HG02642 (cell line): ENCODE measurements at regions not wholly inside any gene's neighbourhood (a gene's known extent, or its start where the extent isn't known, plus 50 kb on each side); places are given as distances from the start of the nearest gene placed in this dataset.

ENCODE experiments used
- ATAC-seq: cut with Tn5 transposase; IDR thresholded peaks from one replicate; pipeline ENCODE4 v1.9.1; 2021; ENCODE audit warnings: mild to moderate bottlenecking; ENCODE audit not compliant: unreplicated experiment, poor library complexity

- no peak for ATAC-seq
Measured at GRCh38 chr7:106795084-106795876, 69.8 kb upstream of the PIK3CG start.

DNA sequence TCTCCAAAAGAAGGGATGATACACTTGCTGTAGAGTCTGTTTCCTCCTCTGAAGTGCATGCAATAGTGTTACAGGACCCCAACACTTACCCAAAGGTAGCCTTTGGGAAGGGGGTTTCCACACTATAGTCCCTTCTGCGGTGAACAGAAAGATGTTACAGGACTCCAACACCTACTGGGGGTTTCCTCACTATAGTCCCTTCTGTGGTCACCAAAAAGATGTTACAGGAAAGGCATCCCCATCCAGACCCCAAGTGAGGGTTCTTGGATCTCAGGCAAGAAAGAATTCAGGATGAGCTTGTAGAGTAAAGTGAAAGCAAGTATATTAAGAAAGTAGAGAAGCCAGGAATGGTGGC is 69.2 kb upstream of the PIK3CG start:
- ATAC-seq: peak; percentile 51

DNA sequence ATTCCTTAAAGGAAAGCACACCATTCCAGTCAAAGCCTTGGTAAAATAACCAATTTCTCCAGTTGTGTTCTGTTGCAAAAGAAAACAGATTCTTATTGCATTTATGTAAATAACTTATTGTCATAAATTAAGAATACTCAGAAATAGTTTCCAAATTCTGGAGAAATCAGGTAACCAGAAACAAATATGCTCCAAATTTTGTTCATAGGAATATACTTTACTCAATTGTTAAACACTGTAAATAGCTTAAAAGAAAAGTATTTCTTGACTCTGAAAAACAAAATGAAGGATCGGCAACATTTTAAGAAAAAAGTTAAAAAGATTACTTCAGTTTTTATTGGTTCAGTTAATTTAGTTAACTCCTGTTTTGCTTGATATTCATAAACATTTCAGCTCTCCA is 67.1 kb upstream of the PIK3CG start:
- no peak for ATAC-seq

GRCh38 chr7:106802589-106802988 is 62.5 kb upstream of the PIK3CG start:
- ATAC-seq: no peak

DNA sequence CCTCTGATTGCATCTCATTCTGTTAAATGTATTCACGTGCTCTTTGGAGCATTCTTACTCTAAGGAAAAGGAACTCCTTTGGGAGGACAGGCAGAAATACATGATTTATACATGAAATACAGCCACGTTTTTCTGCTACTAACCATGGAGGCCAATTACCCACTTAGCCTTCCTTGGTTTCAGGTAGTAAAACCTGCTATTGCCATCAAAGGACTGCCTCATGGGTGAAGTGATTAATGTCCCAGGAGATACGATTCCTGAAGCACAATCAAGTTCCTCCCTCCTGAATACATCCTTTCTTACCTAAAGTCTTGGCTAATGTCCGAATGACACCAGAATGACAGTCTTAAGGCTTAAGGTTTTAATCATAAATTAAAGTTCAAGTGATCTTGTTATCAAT is 58.5 kb upstream of the PIK3CG start:
- no peak for ATAC-seq

- no peak for ATAC-seq
Measured at GRCh38 chr7:106807474-106807873, 57.6 kb upstream of the PIK3CG start.

- no peak for ATAC-seq
Measured at GRCh38 chr7:106808967-106809635, 56.0 kb upstream of the PIK3CG start.

- no peak for ATAC-seq
Measured at GRCh38 chr7:106811472-106811871, 53.6 kb upstream of the PIK3CG start.

DNA sequence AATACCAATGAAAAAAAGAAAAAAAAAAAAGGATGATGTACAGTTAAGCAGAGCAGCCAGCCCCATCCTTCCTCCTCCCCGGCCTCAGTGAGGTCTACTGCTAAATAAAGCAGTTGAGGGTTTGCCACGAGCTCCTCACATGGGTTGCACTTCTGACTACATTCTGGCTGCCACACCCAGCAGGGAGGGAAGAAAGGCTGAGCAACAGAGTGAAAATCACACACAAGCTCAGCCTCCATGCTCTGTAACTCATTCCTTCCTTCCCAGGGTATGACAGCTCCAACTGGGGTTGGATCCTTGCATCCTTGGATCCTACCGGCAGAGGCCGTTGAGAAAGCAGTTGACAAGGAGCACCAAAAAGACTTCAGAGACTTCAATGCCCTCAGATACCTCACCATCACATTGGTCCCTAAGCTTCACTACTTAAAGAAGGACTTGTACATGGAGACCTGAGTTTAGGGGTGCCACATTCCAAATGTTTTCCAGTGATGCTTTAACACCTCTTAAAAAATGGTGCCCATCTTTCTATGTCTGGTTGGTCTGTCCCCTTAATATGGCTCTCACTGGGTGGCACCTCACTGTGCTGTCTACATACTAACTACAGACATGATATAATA is 52.9 kb upstream of the PIK3CG start:
- ATAC-seq: no peak

GRCh38 chr7:106813705-106814305 is 51.3 kb upstream of the PIK3CG start:
- no peak for ATAC-seq

DNA sequence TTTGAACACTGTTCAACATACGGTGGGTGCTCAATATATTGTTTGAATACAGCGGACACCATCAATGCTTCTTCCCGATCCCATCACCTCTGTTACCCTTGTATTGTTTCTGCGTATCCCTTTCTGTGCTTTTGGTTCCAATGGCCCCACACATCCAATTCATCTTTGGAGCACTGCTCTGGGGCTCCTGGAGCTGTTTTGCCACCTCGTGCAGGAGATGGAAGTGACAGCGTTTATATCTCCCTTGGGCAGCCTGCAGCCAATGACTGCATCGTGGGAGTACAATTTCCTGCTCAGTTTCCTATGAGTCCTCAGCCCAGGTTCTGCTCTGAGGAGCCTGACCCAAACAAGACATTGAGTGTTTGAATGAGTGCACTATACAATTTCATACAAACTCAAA is 50.2 kb upstream of the PIK3CG start:
- ATAC-seq: no peak
